AML-193 (cell line): ENCODE measurements at regions not wholly inside any gene's neighbourhood (a gene's known extent, or its start where the extent isn't known, plus 50 kb on each side); places are given as distances from the start of the nearest gene placed in this dataset.
"Not testable (repeated sequence)": the region's sequence is repeated elsewhere in the genome, so short reads cannot be mapped to it uniquely, and the experiment has no call there.

Source experiments
- DNase-seq, 2 experiments: peaks; one replicate each; lab custom pipeline; 2025; lab: John Stamatoyannopoulos, UW

- no peak for DNase-seq
Observed at GRCh38 chr6:25122622-25123237, 156.4 kb upstream of the CARMIL1 start.

GRCh38 chr6:25124216-25124715 lies 154.9 kb upstream of the CARMIL1 start:
- DNase-seq = no peak

GRCh38 chr6:25125736-25126135 lies 153.4 kb upstream of the CARMIL1 start:
- DNase-seq = no peak

- no peak for DNase-seq
Observed at GRCh38 chr6:25127076-25127837, 151.9 kb upstream of the CARMIL1 start.

- peak; percentile 48 to 52 for DNase-seq
Observed at GRCh38 chr6:25130518-25130917, 148.7 kb upstream of the CARMIL1 start.

- DNase-seq = no peak
Observed at GRCh38 chr6:25132934-25133333, 146.2 kb upstream of the CARMIL1 start.

GRCh38 chr6:25133568-25133967 lies 145.6 kb upstream of the CARMIL1 start:
- no peak for DNase-seq

GRCh38 chr6:25136854-25137253 lies 142.3 kb upstream of the CARMIL1 start:
- peak; percentile 59 to 61 for DNase-seq

GRCh38 chr6:25137480-25137879 lies 141.7 kb upstream of the CARMIL1 start:
- DNase-seq = peak; percentile 44 to 55

GRCh38 chr6:25137916-25138232 lies 141.3 kb upstream of the CARMIL1 start:
- DNase-seq = no peak

- peak; percentile 98 for DNase-seq
Observed at GRCh38 chr6:25138233-25138933, 140.8 kb upstream of the CARMIL1 start.

GRCh38 chr6:25138934-25139415 lies 140.2 kb upstream of the CARMIL1 start:
- DNase-seq = peak; percentile 36 to 56

- DNase-seq = not testable (repeated sequence)
Observed at GRCh38 chr6:25139608-25140007, 139.6 kb upstream of the CARMIL1 start.

- DNase-seq = no peak
Observed at GRCh38 chr6:25142506-25142905, 136.7 kb upstream of the CARMIL1 start.

- no peak for DNase-seq
Observed at GRCh38 chr6:25144919-25145318, 134.3 kb upstream of the CARMIL1 start.

GRCh38 chr6:25147223-25147622 lies 132.0 kb upstream of the CARMIL1 start:
- peak in 1 of 2 experiments; percentile 26 for DNase-seq

- no peak for DNase-seq
Observed at GRCh38 chr6:25150031-25150430, 129.1 kb upstream of the CARMIL1 start.

GRCh38 chr6:25150863-25151262 lies 128.3 kb upstream of the CARMIL1 start:
- no peak for DNase-seq

GRCh38 chr6:25153079-25153478 lies 126.1 kb upstream of the CARMIL1 start:
- no peak for DNase-seq

- DNase-seq = no peak
Observed at GRCh38 chr6:25154034-25154596, 125.1 kb upstream of the CARMIL1 start.

- no peak for DNase-seq
Observed at GRCh38 chr6:25155211-25155610, 124.0 kb upstream of the CARMIL1 start.

- no peak for DNase-seq
Observed at GRCh38 chr6:25156123-25156522, 123.1 kb upstream of the CARMIL1 start.
